ENCODE measurements at regions not wholly inside any gene's neighbourhood (a gene's known extent, or its start where the extent isn't known, plus 50 kb on each side); places are given as distances from the start of the nearest gene placed in this dataset.

- Histone ChIP-seq H3K27me3 (no peaks in the 10 kb centered on the region), H3K27ac (no peak overlapping the region), H3K4me1 (no peaks in the 10 kb centered on the region), H3K4me3 (replicated peaks in 1 of 3) (no peak overlapping the region), H3K36me3 (no peaks in the 10 kb centered on the region), H3K9me3 (no peaks in the 10 kb centered on the region)
- no peak for DNase-seq
- intact Hi-C loops (cut with DNase I), result no loop called here
- WGBS, 2 donors, result 89 to 94% methylated on average over 2 of the region's 2 CpGs
- TF ChIP-seq CTCF (IDR thresholded peaks at IDR 0.05) (no peak), POLR2A (IDR thresholded peaks at IDR 0.05) (no peak)
Observed at GRCh38 chr4:96379524-96379923, 539.6 kb downstream of the PDHA2 start.

- no peaks in the 10 kb centered on the region for H3K36me3 ChIP-seq
- H3K27ac ChIP-seq, result no peak overlapping the region
- intact Hi-C loops (cut with DNase I), result no loop called here
- no peaks in the 10 kb centered on the region for H3K27me3 ChIP-seq
- H3K9me3 ChIP-seq, result no peaks in the 10 kb centered on the region
- TF ChIP-seq CTCF (IDR thresholded peaks at IDR 0.05) (no peak), POLR2A (IDR thresholded peaks at IDR 0.05) (no peak)
- DNase-seq, result no peak
- H3K4me1 ChIP-seq, result no peaks in the 10 kb centered on the region
- no peak overlapping the region for H3K4me3 ChIP-seq (replicated peaks in 1 of 3)
Observed at GRCh38 chr4:96380106-96380505, 540.2 kb downstream of the PDHA2 start.

- H3K9me3 ChIP-seq, result no peaks in the 10 kb centered on the region
- H3K36me3 ChIP-seq, result no peaks in the 10 kb centered on the region
- no peak overlapping the region for H3K27ac ChIP-seq
- H3K27me3 ChIP-seq, result no peaks in the 10 kb centered on the region
- H3K4me1 ChIP-seq, result no peaks in the 10 kb centered on the region
- TF ChIP-seq POLR2A (IDR thresholded peaks at IDR 0.05) (no peak), CTCF (IDR thresholded peaks at IDR 0.05) (no peak)
- H3K4me3 ChIP-seq (replicated peaks in 1 of 3), result no peak overlapping the region
- no peak for DNase-seq
- intact Hi-C loops (cut with DNase I), result no loop called here
Observed at GRCh38 chr4:96383349-96383748, 543.5 kb downstream of the PDHA2 start.

GRCh38 chr4:96389770-96390169 lies 549.9 kb downstream of the PDHA2 start:
- TF ChIP-seq POLR2A (IDR thresholded peaks at IDR 0.05) (no peak), CTCF (IDR thresholded peaks at IDR 0.05) (no peak)
- no peak overlapping the region for H3K27ac ChIP-seq

GRCh38 chr4:96390404-96390803 lies 550.5 kb downstream of the PDHA2 start:
- Histone ChIP-seq H3K27me3 (no peaks in the 10 kb centered on the region), H3K36me3 (no peaks in the 10 kb centered on the region), H3K9me3 (no peaks in the 10 kb centered on the region), H3K4me3 (replicated peaks in 1 of 3) (no peak overlapping the region), H3K4me1 (no peaks in the 10 kb centered on the region), H3K27ac (no peak overlapping the region)
- TF ChIP-seq POLR2A (IDR thresholded peaks at IDR 0.05), result no peak
- TF ChIP-seq CTCF (IDR thresholded peaks at IDR 0.05), result no peak
- intact Hi-C loops (cut with DNase I), result no loop called here
- DNase-seq, result no peak
- WGBS, 2 donors, result 75 to 76% methylated on average over 5 of the region's 5 CpGs

More at GRCh38 chr4:96389770-96390169, 549.9 kb downstream of the PDHA2 start:
- 66 to 68% methylated on average over 2 of the region's 2 CpGs for WGBS, 2 donors
- Histone ChIP-seq H3K4me1 (no peaks in the 10 kb centered on the region), H3K27me3 (no peaks in the 10 kb centered on the region), H3K9me3 (no peaks in the 10 kb centered on the region), H3K4me3 (replicated peaks in 1 of 3) (no peak overlapping the region), H3K36me3 (no peaks in the 10 kb centered on the region)
- intact Hi-C loops (cut with DNase I), result no loop called here
- no peak for DNase-seq
